Skin of body (tissue), 1 donor: ENCODE measurements at regions not wholly inside any gene's neighbourhood (a gene's known extent, or its start where the extent isn't known, plus 50 kb on each side); places are given as distances from the start of the nearest gene placed in this dataset.
"Not testable (repeated sequence)": the region's sequence is repeated elsewhere in the genome, so short reads cannot be mapped to it uniquely, and the experiment has no call there.

Experiments
- DNase-seq: peaks from one replicate; lab custom pipeline; 2025; lab: John Stamatoyannopoulos, UW

GRCh38 chr2:430291-431040 lies 142.6 kb upstream of the ALKAL2 start:
- no peak for DNase-seq

- DNase-seq = no peak
Measured at GRCh38 chr2:429575-430254, 141.8 kb upstream of the ALKAL2 start.

DNA sequence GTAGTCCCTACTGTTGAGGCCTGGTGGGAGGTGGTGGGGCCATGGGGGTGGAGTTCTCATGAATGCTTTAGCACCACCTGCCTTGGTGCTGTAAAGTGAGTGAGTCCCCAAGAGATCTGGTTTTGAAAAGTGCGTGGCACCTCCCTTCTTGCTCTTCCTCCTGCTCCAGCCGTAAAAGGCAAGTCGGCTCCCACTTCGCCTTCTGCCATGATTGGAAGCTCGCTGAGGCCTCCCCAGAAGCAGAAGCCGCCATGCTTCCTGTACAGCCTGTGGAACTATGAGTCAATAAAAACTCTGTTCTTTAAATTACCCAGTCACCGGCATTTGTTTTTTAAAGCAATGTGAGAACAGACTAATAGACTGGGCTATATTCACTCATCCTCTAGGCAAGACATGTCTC lies 141.3 kb upstream of the ALKAL2 start:
- DNase-seq = no peak

DNA sequence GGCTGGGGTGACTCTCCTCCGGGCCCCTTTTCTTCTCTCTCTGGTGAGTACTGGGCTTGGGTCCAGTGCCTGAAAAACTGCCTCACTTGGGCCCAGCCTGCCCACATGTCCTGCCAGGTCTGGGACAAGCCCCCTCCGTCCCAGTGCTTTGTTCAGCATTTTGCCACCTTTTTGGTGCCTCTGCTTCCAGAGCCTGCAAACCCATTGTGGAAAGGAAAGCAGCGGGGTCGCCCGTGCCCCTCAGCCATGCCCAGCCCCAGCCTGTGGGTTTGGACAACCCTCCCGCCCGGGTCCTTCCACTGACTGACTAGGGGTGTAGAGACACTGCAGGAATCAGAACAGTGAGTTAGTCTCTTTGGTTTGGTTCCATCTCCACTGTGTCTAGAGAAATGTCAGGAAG lies 140.7 kb upstream of the ALKAL2 start:
- no peak for DNase-seq

- not testable (repeated sequence) for DNase-seq
Measured at GRCh38 chr2:426696-427095, 138.8 kb upstream of the ALKAL2 start.

- no peak for DNase-seq
Measured at GRCh38 chr2:425947-426346, 138.1 kb upstream of the ALKAL2 start.

DNA sequence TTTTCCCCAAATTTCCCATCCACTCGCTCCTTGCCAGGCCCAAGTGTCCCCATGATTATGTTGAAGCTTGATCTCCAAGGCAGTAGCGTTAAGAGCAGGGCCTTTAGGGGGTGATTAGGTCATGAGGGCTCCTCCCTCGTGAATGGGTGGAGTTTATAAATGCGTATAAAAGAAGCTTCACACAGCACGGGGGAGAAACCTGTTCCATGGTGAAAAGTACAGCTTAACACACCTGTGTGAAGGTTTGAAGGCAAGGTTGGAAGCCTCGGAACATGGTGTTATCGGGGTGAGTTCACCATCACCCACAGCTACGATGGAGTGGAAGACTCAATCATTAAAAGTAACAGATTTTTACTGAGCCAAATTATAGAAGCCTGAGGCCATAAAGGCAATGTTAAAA lies 137.4 kb upstream of the ALKAL2 start:
- no peak for DNase-seq

GRCh38 chr2:424306-425171 lies 136.6 kb upstream of the ALKAL2 start:
- no peak for DNase-seq

- DNase-seq = no peak
Measured at GRCh38 chr2:423479-423878, 135.6 kb upstream of the ALKAL2 start.

DNA sequence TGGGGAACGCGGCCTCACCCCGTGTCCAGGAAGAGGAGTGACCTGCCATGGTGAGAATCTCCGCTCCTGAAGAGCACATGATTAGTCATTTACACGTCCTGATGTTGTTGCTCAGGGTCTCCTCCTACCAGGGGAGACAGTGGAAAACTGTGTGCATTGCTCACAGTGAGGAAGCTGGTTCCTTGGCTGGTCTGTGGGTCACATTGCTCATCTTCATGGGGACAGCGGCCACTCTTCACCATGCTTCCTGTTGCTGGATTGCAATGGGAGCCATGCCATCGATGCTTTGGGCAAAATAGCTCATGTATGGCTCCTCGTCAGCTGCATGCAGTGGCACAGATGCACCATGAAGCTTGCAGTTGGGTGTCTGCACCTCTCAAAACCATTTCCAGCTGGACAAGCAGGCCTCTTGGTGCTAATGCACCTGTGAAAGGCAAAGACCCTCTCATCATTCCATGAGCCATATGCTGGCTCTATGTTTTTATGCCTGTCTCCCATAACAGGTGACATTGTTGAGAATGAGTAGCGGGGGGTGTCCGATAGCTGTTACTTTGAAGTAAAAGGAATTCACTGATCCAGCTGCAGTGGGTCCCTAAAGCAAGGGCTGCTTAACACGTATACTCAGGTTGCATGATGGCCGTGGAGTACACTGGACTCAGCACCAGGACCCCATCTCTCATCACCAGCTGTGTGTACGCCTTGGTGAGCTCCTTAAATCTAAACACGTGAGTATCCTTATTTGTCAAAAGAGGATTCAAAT lies 135.0 kb upstream of the ALKAL2 start:
- no peak for DNase-seq

DNA sequence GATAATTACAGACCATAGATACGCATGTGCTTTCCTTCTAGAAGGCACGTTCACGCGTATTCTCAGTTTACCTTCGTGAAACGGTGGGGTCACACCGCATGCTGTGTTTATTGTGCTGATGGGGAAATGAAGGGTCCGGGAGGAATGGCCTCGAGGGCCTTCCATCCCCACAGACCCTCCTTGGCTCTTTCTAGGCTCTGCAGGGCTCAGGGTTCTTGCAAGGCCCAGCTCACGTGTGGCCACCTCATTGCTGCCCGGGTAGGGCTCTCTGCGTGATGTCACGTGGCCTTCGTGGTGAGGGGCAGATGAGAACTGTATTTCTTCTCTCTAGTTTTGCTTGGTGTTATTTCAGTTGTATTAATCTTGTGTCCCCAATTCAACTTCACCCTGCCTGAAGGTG lies 133.5 kb upstream of the ALKAL2 start:
- no peak for DNase-seq

- DNase-seq = no peak
Measured at GRCh38 chr2:419687-420317, 131.9 kb upstream of the ALKAL2 start.

DNA sequence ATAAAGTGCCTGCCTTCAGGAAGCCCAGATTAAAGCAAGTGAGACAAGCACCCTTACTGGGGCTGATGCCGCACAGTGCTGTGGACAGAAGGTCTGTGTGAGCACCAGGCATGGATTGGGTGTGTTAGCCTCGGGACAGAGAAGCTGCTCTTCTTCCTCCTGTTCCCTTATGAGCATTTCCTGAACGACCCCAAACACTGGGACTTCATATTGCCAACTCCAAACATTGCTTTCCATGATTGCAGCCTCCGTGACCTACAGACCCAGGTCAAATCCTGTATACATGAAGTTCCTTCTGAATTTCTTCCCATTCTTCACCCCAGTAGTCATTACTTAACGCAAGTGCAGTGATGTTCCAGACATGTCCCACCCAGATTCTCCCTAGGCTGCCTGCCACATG lies 129.8 kb upstream of the ALKAL2 start:
- no peak for DNase-seq

GRCh38 chr2:417006-417405 lies 129.1 kb upstream of the ALKAL2 start:
- DNase-seq = no peak

- no peak for DNase-seq
Measured at GRCh38 chr2:415986-416610, 128.2 kb upstream of the ALKAL2 start.

GRCh38 chr2:409523-409922 lies 121.6 kb upstream of the ALKAL2 start:
- DNase-seq = no peak

- no peak for DNase-seq
Measured at GRCh38 chr2:407630-408029, 119.7 kb upstream of the ALKAL2 start.

GRCh38 chr2:406876-407275 lies 119.0 kb upstream of the ALKAL2 start:
- no peak for DNase-seq

DNA sequence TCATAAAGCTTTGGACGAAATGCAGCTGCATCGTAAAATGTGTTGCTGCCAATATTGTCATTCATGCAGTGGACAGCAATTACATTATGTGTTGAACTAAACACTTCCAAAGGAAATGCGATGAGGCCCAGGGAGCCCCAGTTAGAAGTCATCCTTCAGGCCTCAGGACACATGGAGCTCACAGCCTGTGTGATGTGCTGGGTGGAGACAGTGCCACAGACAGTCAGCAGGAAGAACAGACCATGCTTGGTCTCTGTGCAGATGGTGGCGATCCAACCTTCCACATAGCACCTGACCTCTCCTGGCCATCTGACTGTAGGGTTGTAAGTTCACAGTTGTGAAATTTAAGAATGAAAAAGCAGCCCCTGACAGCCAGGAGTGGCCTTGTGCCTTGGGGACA lies 118.3 kb upstream of the ALKAL2 start:
- DNase-seq = no peak

GRCh38 chr2:404581-404980 lies 116.7 kb upstream of the ALKAL2 start:
- no peak for DNase-seq

GRCh38 chr2:403682-404081 lies 115.8 kb upstream of the ALKAL2 start:
- DNase-seq = no peak
